ENCODE measurements at regions not wholly inside any gene's neighbourhood (a gene's known extent, or its start where the extent isn't known, plus 50 kb on each side); places are given as distances from the start of the nearest gene placed in this dataset.
A peak's percentile ranks its signal among the peaks of the same experiment; 100 is the strongest.
"Not testable (repeated sequence)": the region's sequence is repeated elsewhere in the genome, so short reads cannot be mapped to it uniquely, and the experiment has no call there.

DNA sequence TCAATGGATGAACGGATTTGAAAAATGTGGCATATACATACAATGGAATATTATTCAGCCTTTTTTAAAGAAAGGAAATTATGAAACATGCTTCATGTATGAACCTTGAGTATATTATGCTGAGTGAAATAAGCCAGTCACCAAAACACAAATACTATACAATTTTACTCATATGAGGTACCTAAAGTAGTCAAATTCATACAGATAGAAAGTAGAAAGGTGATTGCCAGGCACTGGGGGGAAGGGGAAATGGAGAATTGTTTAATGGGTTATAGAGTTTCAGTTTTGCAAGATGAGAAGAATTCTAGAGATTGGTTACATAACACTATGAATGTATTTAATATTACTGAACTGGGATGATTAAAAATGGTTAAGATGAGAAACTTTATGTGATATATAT, 171.4 kb downstream of the TMTC3 start:
- no peak for DNase-seq

DNA sequence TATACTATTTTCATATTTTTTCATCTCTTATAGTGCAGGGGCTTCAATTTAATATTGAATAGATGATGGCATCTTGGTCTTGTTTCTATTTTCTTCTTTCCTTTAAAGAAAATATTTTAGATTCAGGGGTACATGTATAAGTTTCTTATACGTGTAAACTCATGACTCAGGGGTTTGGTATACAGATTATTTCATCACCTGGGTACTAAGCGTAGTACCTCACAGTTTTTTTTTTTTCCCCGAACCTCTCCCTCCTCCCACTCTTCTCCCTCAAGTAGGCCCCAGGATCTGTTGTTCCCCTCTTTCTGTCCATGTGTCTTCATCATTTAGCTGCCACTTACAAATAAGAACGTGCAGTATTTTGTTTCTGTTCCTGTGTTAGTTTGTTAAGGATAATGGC, 172.6 kb downstream of the TMTC3 start:
- no peak for DNase-seq

DNA sequence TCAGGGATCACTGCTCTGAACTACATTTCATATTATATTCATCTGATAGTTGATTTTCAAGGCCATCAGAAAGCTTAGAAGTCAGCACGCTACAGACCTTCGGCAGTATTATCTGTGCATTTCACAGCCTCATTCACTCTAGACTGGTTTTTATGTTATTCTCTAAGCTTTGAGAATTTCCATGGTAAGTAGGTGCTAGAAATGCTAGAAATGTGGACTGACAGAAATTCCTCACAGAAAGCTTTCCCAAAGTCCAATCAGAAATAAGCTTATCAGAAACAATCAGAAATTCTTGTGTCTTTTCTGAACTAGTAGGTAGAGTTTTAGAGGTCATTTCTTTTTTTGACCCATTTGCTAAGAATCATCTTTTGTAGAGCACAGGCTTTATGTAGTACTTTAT, 176.6 kb downstream of the TMTC3 start:
- DNase-seq = no peak

DNA sequence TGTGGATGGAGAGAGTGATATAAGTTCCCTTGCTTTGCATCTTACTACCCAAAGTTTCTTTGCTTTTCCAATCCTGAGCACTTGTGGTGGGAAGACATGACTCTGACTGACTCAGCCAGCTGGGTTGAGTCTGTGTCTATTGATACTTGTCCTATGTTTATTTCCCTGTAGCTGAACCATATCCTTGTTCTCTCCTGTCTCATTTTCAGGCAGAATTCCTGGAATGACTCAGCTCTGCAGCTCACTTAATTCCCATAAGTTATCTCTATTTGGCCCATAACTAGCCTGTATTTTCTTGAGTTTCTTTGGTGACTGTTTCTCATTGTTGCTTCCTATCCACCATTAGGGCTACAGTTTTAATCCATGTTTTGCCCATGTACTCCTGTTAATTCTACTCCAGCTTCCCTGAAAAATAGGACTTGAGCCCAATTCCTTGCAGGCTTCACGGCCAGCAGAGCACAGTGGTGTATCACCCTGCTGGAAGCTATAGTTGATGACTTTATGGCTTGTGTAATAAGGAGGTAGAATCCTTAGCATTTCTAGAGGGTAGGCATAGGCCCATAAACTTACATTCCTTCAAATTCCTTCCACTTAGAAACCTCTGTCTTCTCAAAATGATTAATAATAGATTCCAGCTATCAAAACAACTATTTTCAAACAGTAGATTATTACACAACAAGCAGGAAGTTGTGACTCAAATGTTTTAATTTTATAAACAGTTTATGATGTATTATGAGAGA, 183.1 kb downstream of the TMTC3 start:
- DNase-seq = peak; percentile 94

- no peak for DNase-seq
Measured at GRCh38 chr12:88325816-88326189, 183.7 kb downstream of the TMTC3 start.

- no peak for DNase-seq
Measured at GRCh38 chr12:88327276-88327675, 185.2 kb downstream of the TMTC3 start.

- DNase-seq = no peak
Measured at GRCh38 chr12:88328090-88328489, 186.0 kb downstream of the TMTC3 start.

GRCh38 chr12:88329833-88330232, 187.7 kb downstream of the TMTC3 start:
- DNase-seq = no peak

DNA sequence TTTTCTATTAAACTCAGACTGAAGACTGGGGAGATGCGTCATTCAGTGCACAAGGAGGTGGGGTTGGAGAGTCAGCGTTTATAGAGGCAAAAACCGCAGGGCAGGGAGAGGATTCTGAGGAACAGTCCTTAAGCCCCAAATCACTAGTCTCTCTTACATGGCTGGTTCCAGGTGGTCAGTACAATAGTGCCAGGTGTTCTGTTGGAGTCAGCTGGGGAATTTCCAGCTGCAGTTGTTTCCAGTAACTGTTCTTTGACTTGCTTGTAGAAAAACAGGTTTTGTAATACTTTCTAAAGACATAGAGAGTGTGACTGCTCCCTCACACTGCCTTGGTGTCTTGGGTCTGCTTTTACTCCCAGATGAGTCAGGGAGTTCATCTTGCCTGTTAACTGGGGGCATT, 192.2 kb downstream of the TMTC3 start:
- peak; percentile 11 for DNase-seq

DNA sequence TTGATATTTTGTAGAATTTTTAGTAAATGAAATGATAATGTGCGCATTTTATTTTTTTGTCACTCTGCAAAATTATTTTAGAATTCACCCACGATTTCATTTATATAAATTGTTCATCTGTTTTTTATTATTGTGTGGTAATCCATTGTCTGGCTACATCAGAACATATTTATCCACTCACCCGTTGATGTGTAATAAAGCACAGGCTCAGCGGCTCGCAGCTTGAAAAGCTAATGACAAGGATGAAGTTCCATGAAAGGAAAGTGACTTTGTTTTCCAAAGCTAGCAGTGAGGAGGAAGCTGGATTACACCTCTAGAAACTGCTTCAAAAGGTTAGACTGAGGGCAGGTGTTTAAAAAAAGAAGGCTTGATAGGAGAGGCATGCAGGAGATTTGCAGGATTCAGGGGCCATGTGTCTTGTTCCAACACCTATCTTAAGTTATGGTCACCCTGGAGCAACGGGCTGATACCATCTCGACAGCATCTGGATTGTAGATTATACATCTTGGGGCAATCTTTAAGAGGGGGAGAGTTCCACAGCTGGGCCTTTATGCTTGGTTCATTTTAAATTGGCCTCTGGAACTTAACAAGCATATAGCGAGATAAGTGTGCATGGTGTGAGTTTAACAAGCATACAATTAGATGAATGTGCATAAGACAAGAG, 194.1 kb downstream of the TMTC3 start:
- DNase-seq = peak; percentile 30

DNA sequence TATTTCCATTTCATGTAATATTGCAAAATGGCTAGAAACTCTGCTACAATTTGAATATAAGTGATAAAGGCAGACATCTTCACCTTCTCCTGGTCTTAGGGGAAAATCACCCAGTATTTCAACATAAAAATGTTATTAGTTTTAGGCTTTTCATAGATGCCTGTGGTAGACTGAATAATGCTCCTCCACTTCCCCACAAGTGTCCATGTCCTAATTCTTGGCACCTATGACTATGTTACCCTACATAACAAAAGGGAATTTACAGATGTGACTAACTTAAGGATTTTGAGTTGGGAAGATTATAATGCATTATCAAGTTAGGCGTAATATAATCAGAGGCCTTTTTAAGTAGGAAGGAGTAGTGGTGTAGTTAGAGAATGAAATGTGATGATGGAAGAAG, 196.4 kb downstream of the TMTC3 start:
- peak; percentile 23 for DNase-seq

DNA sequence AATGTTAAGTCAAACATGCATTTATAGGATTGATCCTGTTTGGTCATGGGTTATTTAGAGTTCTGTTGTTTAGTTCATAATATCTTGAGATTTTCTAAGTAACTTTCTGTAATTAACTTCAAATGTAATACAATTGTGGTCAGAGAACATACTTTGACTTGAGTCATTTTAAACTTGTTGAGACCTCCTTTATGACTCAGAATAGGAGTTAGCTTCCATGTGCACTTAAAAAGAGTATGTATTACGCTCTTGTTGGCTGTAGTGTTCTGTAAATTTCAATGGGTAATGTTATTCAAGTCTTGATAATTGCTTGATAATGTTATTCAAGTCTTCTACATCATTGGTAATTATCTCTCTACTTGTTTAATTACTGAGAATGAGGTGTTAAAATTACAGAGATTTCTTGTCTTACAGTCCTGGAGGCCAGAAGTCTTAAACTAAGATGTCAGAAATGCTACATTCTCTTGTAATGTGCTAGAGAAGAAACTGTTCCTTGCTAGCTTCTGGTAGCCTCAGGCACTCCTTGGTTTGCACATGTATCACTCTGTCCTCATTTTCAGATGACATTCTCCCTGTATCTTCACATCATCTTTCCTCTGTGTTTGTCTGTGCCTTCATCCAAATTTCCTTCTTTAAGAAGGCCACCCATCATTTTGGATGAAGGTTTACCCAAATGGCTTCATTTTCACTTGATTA, 197.3 kb downstream of the TMTC3 start:
- peak; percentile 62 for DNase-seq

DNA sequence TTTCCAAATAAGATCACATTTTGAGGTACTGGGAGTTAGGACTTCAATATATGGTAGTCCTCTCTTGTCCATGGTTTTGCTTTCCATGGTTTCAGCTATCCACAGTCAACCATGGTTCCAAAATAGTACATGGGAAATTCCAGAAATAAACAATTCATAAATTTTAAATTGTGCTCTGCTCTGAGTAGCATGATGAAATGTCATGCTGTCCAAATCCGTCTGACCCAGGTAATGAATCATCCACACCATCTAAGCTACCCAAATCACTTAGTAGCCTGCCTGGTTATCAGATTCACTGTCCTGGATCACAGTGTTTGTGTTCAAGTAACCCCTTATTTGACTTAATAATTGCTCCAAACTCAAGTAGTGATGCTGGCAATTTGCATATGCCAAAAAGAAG, 197.9 kb downstream of the TMTC3 start:
- no peak for DNase-seq

- DNase-seq = no peak
Measured at GRCh38 chr12:88342251-88342806, 200.2 kb downstream of the TMTC3 start.

- DNase-seq = peak; percentile 19
Measured at GRCh38 chr12:88351146-88351545, 209.0 kb downstream of the TMTC3 start.

GRCh38 chr12:88354691-88355090, 212.6 kb downstream of the TMTC3 start:
- no peak for DNase-seq

GRCh38 chr12:88360343-88360742, 218.2 kb downstream of the TMTC3 start:
- DNase-seq = no peak

DNA sequence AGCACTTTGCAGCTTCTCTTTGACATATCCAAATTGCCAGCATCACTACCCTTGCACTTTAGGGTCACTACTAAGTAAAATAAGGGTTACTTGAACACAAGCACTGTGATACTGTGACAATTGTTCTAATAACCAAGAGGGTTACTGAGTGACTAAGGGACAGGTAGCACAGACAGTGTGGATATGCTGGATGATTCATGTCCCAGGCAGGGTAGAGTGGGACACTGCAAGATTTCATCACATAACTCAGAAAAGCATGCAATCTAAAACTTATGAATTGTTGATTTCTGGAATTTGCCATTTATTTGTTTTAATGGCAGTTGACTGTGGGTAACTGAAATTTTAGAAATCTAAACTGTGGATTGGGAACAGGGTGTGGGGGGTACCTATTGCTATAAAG, 218.8 kb downstream of the KITLG start:
- peak; percentile 37 for DNase-seq

DNA sequence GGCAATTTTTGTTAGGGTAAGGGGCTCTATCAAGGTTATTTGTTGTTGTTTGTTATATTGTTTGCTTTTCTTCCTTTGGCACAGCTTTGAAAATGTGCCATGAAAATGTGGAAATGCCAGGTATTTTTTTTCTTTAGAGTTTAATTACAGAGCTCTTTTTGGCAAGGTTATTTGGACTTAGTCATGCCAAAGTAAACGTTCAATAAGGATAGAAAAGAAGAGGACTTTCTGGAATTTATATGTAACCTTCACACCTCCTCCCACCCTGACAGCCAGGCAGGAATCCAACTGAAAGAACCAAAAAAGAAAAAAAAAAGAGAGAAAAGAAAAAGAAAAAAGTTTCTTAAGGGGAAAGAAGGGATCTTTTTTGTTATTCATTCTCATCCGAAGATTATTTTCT, 217.8 kb downstream of the KITLG start:
- peak; percentile 37 for DNase-seq

- no peak for DNase-seq
Measured at GRCh38 chr12:88365403-88365802, 214.9 kb downstream of the KITLG start.

GRCh38 chr12:88366101-88366500, 214.2 kb downstream of the KITLG start:
- DNase-seq = no peak

DNA sequence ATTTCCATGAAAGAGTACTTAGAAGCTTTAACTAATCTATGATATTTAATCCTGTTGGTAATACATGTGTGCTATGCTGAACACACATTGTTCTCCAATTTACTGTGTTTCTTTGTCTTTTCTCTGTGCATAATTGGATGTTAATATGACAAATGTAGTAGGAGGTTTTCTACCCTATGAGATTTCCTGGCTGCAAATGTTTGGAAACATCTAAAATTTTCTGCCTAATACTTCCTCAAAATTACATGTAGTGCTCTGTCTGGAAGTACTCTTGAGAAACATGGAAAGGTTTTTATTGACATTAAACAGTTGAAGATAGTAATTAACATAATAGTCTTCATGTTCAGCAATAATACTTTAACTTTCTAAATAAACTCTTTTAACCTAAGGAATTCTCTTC, 213.0 kb downstream of the KITLG start:
- no peak for DNase-seq

DNA sequence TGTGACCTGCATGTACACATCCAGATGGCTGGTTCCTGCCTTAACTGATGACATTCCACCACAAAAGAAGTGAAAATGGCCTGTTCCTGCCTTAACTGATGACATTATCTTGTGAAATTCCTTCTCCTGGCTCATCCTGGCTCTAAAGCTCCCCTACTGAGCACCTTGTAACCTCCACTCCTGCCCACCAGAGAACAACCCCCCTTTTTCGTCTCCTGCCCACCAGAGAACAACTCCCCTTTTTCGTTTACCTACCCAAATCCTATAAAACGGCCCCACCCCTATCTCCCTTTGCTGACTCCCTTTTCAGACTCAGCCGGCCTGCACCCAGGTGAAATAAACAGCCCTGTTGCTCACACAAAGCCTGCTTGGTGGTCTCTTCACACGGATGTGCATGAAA, 212.2 kb downstream of the KITLG start:
- DNase-seq = not testable (repeated sequence)
